ENCODE measurements at regions not wholly inside any gene's neighbourhood (a gene's known extent, or its start where the extent isn't known, plus 50 kb on each side); places are given as distances from the start of the nearest gene placed in this dataset.
A peak's percentile ranks its signal among the peaks of the same experiment; 100 is the strongest.

DNA sequence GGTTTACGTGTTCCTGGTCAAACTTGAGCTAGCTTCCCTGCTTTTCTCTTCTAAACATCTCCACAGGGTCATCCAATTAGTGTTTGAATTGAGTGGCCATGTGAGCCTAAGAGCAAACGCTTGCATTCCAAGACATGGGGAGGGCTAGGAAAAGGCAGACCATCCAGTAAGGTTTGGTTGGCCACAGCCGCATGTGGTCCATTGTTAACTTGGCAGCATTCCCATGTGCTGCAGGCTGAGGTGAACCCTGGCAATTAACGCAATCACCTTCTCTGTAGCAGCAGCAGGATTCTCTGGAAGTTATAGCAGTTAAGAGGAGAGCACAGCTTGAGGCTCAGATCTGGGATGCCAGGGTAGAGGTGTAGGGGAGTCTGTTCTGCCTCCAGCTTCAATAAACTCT, 502.2 kb upstream of the LMCD1 start:
- H3K36me3 ChIP-seq (ENCODE audit: control insufficient read depth, insufficient read depth, low read length), result no peaks in the 10 kb centered on the region
- peak in 1 of 2 donors; percentile 10 for DNase-seq (ENCODE audit: low read depth in 2 of 2)

DNA sequence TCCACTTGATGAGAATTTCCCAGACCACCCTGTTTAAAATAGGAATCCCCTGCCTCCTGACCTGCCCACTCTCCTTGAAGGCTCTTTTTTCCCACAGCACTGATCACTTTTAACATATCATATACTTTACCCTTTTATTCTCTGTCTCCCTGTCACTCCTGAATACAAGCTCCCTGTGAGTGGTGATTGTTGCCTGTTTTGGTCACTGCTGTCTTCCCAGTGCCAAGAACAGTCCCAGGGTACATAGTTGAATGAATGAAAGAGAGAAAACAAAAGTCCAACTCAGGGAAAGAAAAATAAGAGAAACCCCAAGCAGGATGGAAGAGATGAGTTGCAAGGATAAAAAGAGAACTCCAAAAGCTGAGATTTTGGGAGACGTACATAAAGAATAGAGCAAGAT, 500.3 kb upstream of the LMCD1 start:
- Histone ChIP-seq H3K4me3 (replicated peaks in 1 of 4; ENCODE audit: control extremely low read depth in 1 of 4, insufficient read depth in 1 of 4, low read depth in 3 of 4, low read length in 4 of 4) (no peak overlapping the region), H3K4me2 (ENCODE audit: extremely low read depth, insufficient read depth, low read length) (no peak overlapping the region), H3K9ac (ENCODE audit: insufficient read depth, low read length) (no peak overlapping the region), H3K27me3 (ENCODE audit: control insufficient read depth, insufficient read depth, low read length) (no peaks in the 10 kb centered on the region), H3K79me2 (ENCODE audit: control insufficient read depth, insufficient read depth, low read length) (no peaks in the 10 kb centered on the region), H2AFZ (ENCODE audit: low read length) (no peak overlapping the region), H3K27ac (ENCODE audit: insufficient read depth, low read length) (no peak overlapping the region), H3K4me1 (ENCODE audit: control insufficient read depth, extremely low read depth, insufficient read depth, low read length) (no peaks in the 10 kb centered on the region), H4K20me1 (ENCODE audit: control insufficient read depth, extremely low read depth, insufficient read depth, low read length) (no peaks in the 10 kb centered on the region), H3K36me3 (ENCODE audit: control insufficient read depth, insufficient read depth, low read length) (no peaks in the 10 kb centered on the region), H3K9me3 (ENCODE audit: control insufficient read depth, insufficient read depth, low read depth, low read length) (no peaks in the 10 kb centered on the region)
- DNase-seq (ENCODE audit: low read depth in 2 of 2), result no peak
- TF ChIP-seq, protein P1, sequence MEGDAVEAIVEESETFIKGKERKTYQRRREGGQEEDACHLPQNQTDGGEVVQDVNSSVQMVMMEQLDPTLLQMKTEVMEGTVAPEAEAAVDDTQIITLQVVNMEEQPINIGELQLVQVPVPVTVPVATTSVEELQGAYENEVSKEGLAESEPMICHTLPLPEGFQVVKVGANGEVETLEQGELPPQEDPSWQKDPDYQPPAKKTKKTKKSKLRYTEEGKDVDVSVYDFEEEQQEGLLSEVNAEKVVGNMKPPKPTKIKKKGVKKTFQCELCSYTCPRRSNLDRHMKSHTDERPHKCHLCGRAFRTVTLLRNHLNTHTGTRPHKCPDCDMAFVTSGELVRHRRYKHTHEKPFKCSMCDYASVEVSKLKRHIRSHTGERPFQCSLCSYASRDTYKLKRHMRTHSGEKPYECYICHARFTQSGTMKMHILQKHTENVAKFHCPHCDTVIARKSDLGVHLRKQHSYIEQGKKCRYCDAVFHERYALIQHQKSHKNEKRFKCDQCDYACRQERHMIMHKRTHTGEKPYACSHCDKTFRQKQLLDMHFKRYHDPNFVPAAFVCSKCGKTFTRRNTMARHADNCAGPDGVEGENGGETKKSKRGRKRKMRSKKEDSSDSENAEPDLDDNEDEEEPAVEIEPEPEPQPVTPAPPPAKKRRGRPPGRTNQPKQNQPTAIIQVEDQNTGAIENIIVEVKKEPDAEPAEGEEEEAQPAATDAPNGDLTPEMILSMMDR (conservative IDR thresholded peaks at IDR 0.05 in 1 of 2, IDR thresholded peaks at IDR 0.05 in 1 of 2; ENCODE audit: low read depth in 1 of 2, low read length in 2 of 2), result no peak
- TF ChIP-seq EZH2 (IDR thresholded peaks at IDR 0.05; ENCODE audit: low read length, missing control alignments), result no peak

More for the DNA sequence above, 502.2 kb upstream of the LMCD1 start:
- Histone ChIP-seq H3K4me2 (ENCODE audit: extremely low read depth, insufficient read depth, low read length) (no peak overlapping the region), H2AFZ (ENCODE audit: low read length) (no peak overlapping the region), H3K9ac (ENCODE audit: insufficient read depth, low read length) (no peak overlapping the region), H3K27me3 (ENCODE audit: control insufficient read depth, insufficient read depth, low read length) (no peaks in the 10 kb centered on the region), H3K4me1 (ENCODE audit: control insufficient read depth, extremely low read depth, insufficient read depth, low read length) (no peaks in the 10 kb centered on the region), H3K79me2 (ENCODE audit: control insufficient read depth, insufficient read depth, low read length) (no peaks in the 10 kb centered on the region), H3K9me3 (ENCODE audit: control insufficient read depth, insufficient read depth, low read depth, low read length) (no peaks in the 10 kb centered on the region), H3K4me3 (replicated peaks in 1 of 4; ENCODE audit: control extremely low read depth in 1 of 4, insufficient read depth in 1 of 4, low read depth in 3 of 4, low read length in 4 of 4) (no peak overlapping the region), H3K27ac (ENCODE audit: insufficient read depth, low read length) (no peak overlapping the region), H4K20me1 (ENCODE audit: control insufficient read depth, extremely low read depth, insufficient read depth, low read length) (no peaks in the 10 kb centered on the region)
- TF ChIP-seq, protein P1 (conservative IDR thresholded peaks at IDR 0.05 in 1 of 2, IDR thresholded peaks at IDR 0.05 in 1 of 2; ENCODE audit: low read depth in 1 of 2, low read length in 2 of 2), result no peak
- no peak for TF ChIP-seq EZH2 (IDR thresholded peaks at IDR 0.05; ENCODE audit: low read length, missing control alignments)

- TF ChIP-seq EZH2 (IDR thresholded peaks at IDR 0.05; ENCODE audit: low read length, missing control alignments), result no peak
- TF ChIP-seq, protein P1 (conservative IDR thresholded peaks at IDR 0.05 in 1 of 2, IDR thresholded peaks at IDR 0.05 in 1 of 2; ENCODE audit: low read depth in 1 of 2, low read length in 2 of 2), result no peak
- Histone ChIP-seq H3K4me1 (ENCODE audit: control insufficient read depth, extremely low read depth, insufficient read depth, low read length) (no peaks in the 10 kb centered on the region), H3K4me3 (replicated peaks in 1 of 4; ENCODE audit: control extremely low read depth in 1 of 4, insufficient read depth in 1 of 4, low read depth in 3 of 4, low read length in 4 of 4) (no peak overlapping the region), H3K79me2 (ENCODE audit: control insufficient read depth, insufficient read depth, low read length) (no peaks in the 10 kb centered on the region), H3K36me3 (ENCODE audit: control insufficient read depth, insufficient read depth, low read length) (no peaks in the 10 kb centered on the region), H3K9ac (ENCODE audit: insufficient read depth, low read length) (no peak overlapping the region), H3K9me3 (ENCODE audit: control insufficient read depth, insufficient read depth, low read depth, low read length) (no peaks in the 10 kb centered on the region), H4K20me1 (ENCODE audit: control insufficient read depth, extremely low read depth, insufficient read depth, low read length) (no peaks in the 10 kb centered on the region), H3K27me3 (ENCODE audit: control insufficient read depth, insufficient read depth, low read length) (no peaks in the 10 kb centered on the region), H3K4me2 (ENCODE audit: extremely low read depth, insufficient read depth, low read length) (no peak overlapping the region), H3K27ac (ENCODE audit: insufficient read depth, low read length) (no peak overlapping the region), H2AFZ (ENCODE audit: low read length) (no peak overlapping the region)
- peak in 1 of 2 donors; percentile 8 for DNase-seq (ENCODE audit: low read depth in 2 of 2)
These were observed 499.9 kb upstream of the LMCD1 start for GRCh38 chr3:8001712-8002111.
